ENCODE measurements at regions not wholly inside any gene's neighbourhood (a gene's known extent, or its start where the extent isn't known, plus 50 kb on each side); places are given as distances from the start of the nearest gene placed in this dataset.

GRCh38 chr2:66805968-66806367 lies 371.0 kb downstream of the MEIS1 start:
- TF ChIP-seq CTCF (IDR thresholded peaks at IDR 0.05; ENCODE audit: low read length): no peak
- TF ChIP-seq EZH2 (optimal IDR thresholded peaks at IDR 0.05; ENCODE audit: low read depth, low read length): no peak
- TF ChIP-seq EZH2phosphoT487 (IDR thresholded peaks at IDR 0.05; ENCODE audit: low read length): no peak

Measured in MM.1S (cell line).